GM20000 (cell line): ENCODE measurements at regions not wholly inside any gene's neighbourhood (a gene's known extent, or its start where the extent isn't known, plus 50 kb on each side); places are given as distances from the start of the nearest gene placed in this dataset.

Experiments
- DNase-seq: peaks from one replicate; pipeline ENCODE4 v3.0.0; 2012; ENCODE audit warnings: low spot score
- CTCF ChIP-seq: IDR thresholded peaks from 2 replicates; pipeline ENCODE4 v1.5.1; 2012; ENCODE audit warnings: mild to moderate bottlenecking, control low read depth; ENCODE audit errors: extremely low read depth, missing control alignments

GRCh38 chr3:154538566-154539360, 108.8 kb upstream of the GPR149 start:
- DNase-seq: no peak
- TF ChIP-seq CTCF: no peak

- no peak for TF ChIP-seq CTCF
These were observed 106.8 kb upstream of the GPR149 start for GRCh38 chr3:154536751-154537150.

DNA sequence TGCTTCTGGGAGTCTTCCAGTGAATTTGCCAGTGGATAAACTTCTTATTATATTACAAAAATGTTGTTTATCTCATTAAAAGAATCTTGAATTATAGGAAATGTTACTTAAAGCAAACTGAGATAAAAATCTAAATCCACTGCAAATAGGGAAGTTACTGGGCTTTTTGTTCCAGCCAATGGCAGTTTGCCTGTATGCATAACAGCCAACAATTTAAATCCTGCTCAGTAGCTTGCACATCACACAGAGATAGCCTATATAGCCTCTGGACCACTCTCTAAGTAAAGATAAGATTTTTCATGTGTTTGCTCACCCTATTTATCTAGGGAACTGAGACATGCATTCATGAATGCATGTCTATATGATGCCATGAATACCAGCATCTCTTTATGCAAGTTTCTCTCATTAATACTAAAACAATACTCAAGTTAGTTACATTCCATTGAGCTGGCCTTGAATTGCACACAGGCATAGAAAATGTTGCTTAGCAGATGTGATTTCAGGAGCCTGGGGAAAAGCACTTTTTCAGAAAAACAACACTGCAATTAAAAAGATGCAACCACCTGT, 92.1 kb upstream of the GPR149 start:
- no peak for TF ChIP-seq CTCF
- DNase-seq: no peak

More at GRCh38 chr3:154536751-154537150, 106.8 kb upstream of the GPR149 start:
- DNase-seq: no peak

- no peak for DNase-seq
- no peak for TF ChIP-seq CTCF
These were observed 87.4 kb upstream of the GPR149 start for GRCh38 chr3:154517404-154517803.

DNA sequence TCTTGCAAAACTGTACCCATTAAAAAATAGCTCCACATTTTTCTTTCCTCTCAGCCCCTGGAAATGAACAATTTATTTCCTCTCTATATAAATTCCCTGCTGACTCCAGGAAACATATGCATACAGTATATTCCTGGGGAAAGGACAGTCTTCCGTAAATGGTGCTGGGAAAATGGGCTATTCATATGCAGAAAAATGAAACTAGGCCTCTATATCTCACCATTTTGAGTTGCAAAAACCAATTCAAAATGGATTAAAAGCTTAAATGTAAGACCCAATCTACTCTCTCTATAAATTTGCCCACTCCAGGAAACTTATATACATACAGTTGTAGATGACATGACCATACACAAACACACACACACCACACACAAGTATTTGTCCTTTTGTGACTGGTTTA, 85.9 kb upstream of the GPR149 start:
- DNase-seq: no peak
- no peak for TF ChIP-seq CTCF

GRCh38 chr3:154510780-154511179, 80.8 kb upstream of the GPR149 start:
- no peak for DNase-seq
- TF ChIP-seq CTCF: no peak

DNA sequence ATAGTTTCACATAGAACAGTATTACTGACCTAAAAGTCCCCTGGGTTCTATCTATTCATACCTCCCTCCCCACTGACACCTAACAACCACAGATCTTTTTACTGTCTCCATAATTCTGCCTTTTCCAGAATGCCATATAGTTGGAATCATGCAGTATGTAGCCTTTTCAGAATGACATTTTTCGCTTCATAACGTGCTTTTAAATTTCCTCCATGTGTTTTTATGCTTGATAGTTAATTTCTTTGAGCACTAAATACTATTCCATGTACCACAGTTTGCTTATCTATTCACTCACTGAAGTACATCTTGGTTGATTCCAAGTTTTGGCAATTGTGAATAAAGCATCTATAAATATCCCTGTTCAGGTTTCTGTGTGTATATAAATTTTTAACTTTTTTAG, 77.7 kb upstream of the GPR149 start:
- no peak for DNase-seq
- TF ChIP-seq CTCF: no peak
